IPS-NIHi7 (cell line): ENCODE measurements at regions not wholly inside any gene's neighbourhood (a gene's known extent, or its start where the extent isn't known, plus 50 kb on each side); places are given as distances from the start of the nearest gene placed in this dataset.

ENCODE experiments used
- DNase-seq: peaks from one replicate; pipeline ENCODE4 v3.0.0; 2012; ENCODE audit warnings: mixed read lengths; ENCODE audit errors: extremely low spot score

GRCh38 chr11:40062616-40063015, 1396.8 kb downstream of the LRRC4C start:
- no peak for DNase-seq

GRCh38 chr11:40061221-40061620, 1398.2 kb downstream of the LRRC4C start:
- no peak for DNase-seq

- no peak for DNase-seq
Measured at GRCh38 chr11:40054631-40055030, 1404.8 kb downstream of the LRRC4C start.

DNA sequence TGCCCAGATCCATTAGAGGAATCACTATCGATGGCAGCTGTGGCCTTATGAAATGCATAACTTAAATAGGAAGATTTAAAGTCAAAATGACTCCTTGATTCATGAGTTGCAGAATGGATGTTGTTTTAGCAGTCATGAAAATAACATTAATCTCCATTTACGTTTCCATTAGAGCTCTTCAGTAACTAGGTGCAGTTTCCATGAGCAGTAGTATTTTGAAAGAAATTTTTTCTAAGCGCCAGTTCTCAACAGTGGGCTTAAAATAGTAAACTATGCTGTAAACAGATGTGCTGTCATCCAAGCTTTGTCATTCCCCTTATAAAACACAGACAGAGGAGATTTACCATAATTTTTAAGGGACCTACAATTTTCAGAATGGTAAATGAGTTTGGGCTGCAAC, 1414.1 kb downstream of the LRRC4C start:
- no peak for DNase-seq

- no peak for DNase-seq
Measured at GRCh38 chr11:40037005-40037404, 1422.4 kb downstream of the LRRC4C start.

DNA sequence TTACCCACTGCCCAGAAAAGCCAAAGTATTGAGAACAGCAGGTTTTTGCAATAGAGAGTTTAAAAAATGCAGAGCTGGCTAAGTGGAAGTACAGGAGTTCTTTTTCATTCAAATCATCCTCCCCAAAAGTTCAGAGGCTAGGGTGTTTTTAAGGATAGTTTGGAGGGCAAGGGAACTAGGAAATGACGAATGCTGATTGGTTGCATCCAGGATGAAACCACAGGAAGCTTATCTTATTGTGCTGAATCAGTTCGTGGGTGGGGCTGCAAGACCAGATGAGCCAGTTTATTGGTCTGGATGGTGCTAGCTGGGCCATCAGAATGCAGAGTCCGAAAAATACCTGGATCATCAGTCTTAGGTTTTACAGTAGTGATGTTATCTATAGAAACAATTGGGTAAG, 1427.1 kb downstream of the LRRC4C start:
- no peak for DNase-seq

DNA sequence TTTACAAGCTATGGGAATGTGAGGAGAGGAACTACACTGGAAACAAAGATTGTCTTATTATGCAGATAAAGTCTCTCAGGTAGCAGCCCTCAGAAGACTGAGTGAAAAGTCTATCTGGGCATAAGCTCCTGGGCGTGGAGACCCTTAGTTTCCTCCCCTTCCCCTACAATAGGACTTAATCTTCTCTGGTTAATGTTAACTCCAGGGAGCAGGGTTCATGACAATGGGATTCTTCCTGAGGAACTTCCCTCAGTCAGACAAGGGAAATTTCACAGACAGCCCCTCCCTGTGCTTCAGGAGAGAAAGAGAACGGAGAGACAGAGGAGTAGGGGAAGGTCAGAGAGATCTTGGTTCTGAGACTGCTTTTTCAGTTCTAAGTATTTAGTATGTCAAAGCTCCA, 1428.6 kb downstream of the LRRC4C start:
- peak; percentile 7 for DNase-seq

DNA sequence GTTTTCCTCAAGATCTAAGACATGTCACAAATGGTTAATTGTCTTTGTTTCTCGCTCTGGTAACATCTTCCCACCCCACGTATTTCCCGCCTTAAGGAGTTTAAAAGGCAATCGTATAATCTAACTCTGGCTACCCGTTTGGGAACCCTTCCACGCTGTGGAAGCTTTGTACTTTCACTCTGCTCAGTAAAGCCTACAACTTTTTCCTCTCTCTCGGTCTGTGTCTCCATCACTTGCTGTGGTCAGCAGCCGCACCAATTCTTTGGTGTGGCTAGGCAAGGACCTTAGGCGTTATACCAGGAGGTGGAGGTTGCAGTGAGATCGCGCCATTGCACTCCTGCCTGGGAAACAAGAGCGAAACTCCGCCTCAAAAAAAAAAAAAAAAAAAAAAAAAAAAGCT, 1430.1 kb downstream of the LRRC4C start:
- DNase-seq: no peak

DNA sequence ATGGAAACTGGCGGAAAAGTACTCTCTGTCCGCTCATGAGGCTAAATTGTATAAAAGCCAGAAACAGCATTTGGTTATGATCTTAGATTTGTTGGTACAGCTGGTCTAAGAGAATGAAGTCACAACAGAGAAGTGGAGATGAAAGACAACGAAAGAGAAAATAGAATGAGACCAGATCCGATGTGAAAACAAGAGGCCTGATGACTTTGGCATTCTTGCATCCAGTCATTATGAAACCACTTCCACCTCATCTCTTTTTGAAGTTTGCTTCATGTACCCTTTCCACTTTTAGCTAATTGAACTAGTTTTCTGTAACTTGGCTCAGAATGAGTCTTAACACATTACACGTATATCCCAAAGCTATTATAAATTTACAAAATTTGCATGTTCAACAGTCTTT, 1431.7 kb downstream of the LRRC4C start:
- DNase-seq: no peak

DNA sequence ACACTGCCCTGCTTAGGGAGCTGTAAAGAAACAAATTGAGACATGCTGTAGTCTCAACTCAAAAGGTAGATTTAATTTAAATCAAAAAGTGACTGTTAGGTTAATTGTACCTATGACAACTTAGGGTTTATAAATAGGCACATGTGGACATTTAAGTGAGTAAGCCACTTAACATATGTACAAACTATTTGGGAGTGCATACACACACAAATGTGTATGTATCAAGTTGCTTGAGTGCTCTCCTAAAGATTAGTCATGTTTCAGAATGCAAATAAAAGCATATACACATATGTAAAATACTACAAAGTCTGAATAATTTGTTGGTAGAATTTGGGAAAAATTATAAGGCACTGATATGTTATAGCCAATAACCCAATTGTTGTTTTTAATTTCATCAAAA, 1435.7 kb downstream of the LRRC4C start:
- DNase-seq: no peak

- no peak for DNase-seq
Measured at GRCh38 chr11:40010011-40010410, 1449.4 kb downstream of the LRRC4C start.

- DNase-seq: no peak
Measured at GRCh38 chr11:39992551-39992950, 1466.9 kb downstream of the LRRC4C start.

DNA sequence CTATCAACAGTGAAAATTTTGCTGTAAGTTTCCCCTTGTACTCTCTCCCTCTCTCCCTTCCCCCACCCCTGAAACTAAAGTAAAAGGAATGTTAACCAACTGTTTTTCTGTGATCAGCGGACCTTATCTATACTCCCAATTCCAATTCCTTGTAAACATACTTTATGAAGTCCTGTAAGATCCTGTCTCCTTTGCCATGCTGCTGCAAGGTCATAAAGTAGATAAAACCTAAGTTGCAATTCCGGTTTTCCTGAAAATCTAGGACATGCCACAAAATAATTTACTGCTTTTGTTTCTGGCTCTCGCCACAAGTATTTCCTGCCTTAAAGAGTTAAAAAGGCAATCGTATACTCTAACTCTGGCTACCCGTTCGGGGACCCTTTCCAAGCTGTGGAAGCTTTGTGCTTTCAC, 1469.0 kb downstream of the LRRC4C start:
- no peak for DNase-seq

DNA sequence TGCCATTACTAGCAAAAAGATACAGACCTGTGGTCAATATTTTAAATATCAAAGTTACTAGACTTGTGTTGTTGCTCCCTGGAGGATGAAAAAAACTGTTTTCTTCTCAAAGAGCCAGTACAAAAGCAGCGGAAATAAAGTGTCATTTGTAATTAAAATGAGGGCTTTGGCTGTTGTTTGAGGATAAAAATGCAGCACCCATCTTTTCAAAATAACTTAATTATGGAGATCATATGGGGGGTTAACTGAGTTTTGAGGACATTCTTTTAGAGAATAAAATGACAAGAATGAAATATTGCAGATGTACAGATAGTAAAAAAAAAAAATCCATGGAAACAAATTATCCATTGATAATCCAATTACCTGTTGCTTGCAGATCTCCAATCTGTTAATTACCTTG, 1484.4 kb downstream of the LRRC4C start:
- DNase-seq: no peak

GRCh38 chr11:39972461-39972860, 1487.0 kb downstream of the LRRC4C start:
- no peak for DNase-seq

DNA sequence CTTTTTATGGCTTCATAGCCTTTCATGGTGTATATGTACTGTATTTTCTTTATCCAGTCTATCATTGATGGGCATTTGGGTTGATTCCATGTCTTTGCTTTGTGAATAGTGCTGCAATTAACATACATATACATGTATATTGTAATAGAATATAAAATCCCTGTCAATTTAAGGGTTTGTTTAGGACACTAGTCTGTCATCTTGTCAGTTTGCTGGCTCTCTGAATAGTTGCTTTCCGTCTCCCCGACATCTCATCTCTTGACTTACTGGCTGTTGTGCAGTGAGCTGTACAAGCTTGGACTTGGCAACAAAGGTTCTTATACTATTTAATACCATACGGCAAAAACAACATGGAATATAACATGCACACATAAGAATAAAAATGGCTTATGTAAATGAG, 1487.5 kb downstream of the LRRC4C start:
- no peak for DNase-seq

DNA sequence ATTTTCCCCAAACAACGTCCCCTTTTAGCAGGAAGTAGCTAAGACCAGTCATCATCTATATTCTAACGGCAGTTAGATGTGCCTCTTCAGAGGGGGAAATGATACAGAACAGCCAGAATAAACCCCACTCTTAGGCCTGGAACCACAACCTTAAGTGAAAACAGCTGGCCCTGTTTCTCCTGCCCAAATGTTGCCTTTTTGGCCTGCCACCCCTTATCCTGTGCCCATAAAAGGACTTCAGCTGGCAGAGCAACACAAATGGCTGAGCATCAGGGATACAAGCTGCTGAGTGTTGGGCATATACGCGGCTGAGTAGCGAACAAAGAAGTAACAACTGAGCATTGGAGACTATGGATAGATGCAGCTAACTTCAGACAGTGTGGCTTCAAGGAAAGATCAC, 1491.4 kb downstream of the LRRC4C start:
- DNase-seq: no peak

- no peak for DNase-seq
Measured at GRCh38 chr11:39965701-39966100, 1493.8 kb downstream of the LRRC4C start.

DNA sequence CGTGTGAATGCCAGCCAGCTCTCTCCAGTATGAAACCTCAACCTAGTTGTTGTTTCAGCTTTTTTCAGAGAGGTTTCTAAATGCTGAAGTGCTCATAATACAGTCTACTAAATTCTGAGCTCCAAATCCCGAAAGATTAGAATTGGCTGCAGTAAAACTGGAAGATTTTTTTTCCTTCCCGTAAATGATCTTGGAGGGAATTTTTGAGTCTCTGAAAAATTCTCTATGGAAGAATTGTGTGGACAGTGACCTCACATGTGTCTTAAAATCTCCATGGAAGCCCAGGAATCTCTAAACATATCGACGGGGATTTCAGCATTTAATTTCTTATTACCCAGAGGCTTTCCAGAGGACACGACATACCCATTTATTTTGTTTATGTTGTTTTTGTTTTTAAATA, 1499.2 kb downstream of the LRRC4C start:
- DNase-seq: no peak

DNA sequence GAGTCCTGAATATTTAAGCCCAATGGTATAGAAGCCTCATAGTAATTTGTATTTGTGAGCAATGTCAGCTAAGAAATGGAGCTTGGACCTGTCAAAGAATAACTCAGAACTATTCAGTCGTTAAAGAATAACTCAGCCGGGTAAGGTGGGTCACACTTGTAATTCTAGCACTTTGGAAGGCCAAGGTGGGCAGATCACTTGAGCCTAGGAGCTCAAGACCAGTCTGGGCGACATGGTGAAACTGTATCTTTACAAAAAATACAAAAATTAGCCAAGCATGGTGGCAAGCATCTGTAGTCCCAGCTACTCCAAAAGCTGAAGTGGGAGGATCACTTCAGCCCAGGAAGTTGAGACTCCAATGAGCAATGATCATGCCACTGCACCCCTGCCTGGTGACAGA, 1526.5 kb downstream of the LRRC4C start:
- DNase-seq: no peak

- DNase-seq: no peak
Measured at GRCh38 chr11:39917256-39917655, 1542.2 kb downstream of the LRRC4C start.

GRCh38 chr11:39910087-39910486, 1549.4 kb downstream of the LRRC4C start:
- no peak for DNase-seq

- no peak for DNase-seq
Measured at GRCh38 chr11:39860931-39861330, 1598.5 kb downstream of the LRRC4C start.

DNA sequence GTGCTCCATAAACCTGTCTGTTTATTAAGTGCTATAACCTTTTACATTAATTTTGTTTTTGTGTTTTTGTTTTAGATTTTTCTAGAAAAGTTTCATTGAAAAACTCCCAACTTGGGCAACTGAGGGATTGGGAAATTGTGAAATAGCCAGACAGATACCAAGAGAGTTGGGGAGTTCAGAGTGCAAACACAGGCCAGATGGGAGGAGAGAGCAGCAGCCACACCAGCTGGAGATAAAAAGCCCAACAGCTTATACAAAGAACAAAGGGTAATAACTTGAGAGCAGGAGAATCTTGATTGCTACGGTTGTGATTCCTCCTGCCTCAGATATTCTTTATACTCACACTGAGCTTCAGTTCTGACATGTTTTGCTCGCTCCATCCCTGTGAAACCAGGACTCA, 1642.2 kb downstream of the LRRC4C start:
- no peak for DNase-seq

GRCh38 chr11:39810358-39810757, 1649.1 kb downstream of the LRRC4C start:
- DNase-seq: no peak
